Right renal pelvis (tissue), 4 donors: ENCODE measurements at regions not wholly inside any gene's neighbourhood (a gene's known extent, or its start where the extent isn't known, plus 50 kb on each side); places are given as distances from the start of the nearest gene placed in this dataset.

Source experiments
- DNase-seq, 4 donors: peaks; one replicate each; pipeline ENCODE4 v3.0.0-alpha.2; 2013; ENCODE audit warnings: low read depth in 4 of 4, low spot score in 3 of 4, missing footprints in 1 of 4

DNA sequence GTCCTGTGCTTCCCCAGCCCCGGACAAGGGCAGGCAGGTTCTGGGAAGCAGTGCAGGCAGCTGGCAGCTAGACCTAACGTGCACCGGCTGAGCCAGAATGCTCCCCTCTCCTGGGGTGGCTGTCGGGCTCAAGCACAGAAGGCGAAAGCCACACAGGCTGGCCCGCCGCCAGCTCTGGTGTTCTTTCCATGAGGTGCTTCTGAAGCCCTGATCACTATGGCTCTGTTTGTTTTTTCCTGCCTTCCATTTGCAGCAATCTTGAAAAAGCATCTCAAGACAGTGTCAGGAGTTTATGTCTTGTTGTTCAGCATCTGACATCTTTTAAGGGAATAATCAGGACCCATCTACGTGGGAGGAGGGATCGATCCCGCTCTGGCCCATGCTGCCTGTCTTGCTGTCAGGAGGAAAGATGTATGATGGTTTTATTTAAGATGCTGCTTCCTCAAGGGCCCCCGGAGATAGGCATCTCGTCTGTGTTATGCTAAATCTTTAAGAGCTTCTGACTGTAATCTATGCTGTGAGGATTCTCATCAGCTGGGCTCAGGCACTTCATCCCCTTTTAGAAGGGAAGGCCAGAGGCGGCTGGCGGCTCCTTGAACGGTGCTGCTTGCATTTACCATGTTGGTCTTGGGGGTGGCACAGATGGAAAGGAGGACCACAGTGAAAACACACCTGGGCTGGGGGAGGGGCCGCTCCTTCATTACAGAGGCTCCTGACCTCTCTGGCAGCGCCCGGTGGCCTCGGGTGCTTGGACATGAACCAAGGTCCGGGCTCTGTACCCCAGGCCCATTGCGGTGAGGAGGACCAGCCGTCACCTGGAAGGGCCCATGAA, 118.5 kb upstream of the HDAC4 start:
- no peak for DNase-seq

DNA sequence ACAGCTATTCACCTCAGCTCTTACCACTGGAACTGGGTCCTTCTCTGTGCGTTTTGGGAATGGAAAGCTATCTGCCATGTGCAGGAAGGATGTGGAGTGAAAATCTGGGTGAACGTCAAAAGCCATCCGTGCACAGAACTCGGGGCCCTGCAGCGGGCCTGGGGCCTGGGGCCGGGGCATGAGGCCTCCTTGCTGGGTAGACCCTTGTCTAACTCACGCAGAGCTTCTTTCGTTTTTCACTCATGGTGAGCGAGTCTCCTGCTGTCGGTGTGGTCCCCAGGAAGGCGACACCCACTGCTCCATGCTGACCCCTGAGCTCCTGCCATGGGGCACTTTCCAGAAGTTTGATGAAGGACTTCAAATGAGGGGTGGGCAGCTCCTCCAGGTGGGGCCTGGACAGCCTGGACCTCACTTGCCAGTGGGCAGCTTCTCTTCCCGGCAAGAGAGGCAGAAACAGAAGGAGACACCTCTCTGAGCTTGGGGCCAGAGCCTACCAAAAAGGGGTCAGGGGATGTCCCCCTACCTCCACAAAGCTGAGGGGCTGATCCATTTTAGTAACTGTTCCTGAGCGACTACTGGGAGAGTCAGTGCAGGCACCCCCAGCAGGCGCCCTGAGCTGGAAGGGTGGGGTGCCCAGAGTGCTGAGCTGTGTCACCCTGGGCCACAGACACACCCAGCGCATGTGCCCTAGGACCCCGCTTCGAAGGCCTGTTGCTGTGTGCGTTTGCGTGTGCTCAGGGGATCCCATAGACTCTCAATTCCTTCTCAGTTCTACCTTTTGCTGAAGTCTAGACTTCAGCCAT, 117.7 kb upstream of the HDAC4 start:
- DNase-seq, result no peak

GRCh38 chr2:239517686-239518085, 116.9 kb upstream of the HDAC4 start:
- DNase-seq, result no peak

DNA sequence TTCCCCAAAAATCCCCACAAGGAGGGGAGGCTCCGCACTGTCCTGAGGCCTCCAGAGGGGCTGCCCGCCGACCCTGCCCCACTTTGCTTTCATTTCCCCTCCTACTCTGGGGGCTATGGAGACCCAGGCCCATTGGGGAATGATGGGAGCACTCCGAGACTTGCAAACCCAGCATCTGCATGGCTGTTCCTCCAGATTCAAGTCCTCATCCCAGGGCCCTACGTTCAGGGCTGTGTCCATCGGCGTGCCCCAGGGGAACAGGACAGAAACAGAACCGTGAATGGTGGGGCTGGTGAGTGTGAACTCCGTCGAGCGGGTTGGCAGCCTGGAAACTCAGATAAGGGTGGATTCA, 116.1 kb upstream of the HDAC4 start:
- no peak for DNase-seq

DNA sequence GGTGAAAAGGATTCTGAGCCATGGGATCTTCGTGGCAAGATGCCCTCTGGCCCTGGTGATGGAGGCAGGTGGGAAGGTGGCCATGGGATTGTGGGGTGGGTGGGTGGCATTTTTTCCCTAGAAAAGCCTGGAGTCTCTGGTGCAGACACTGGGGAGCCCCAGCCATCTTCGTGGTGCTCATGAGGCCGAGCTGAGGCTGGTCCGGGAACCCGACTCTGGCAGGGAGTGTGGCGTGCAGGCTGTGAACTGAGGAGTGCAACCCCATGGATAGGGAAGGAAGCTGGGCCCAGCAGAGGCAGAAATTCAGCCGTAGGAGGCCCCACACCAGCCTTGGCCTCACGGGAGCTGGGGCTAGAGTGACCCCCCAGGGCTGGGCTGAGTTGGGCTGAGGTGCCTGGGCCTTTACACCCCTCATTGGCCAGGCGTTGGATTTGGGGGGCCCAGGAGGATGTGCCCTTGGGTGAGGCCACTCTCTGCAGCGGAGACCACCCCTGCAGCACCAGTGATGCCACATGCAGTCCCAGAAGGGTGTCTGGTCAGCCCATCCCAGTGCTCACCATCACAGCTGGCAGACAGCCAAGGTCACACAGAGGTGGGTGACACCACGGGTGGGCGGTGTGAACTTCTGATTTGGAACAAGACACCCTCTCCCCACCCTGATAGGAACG, 115.6 kb upstream of the HDAC4 start:
- DNase-seq, result no peak

GRCh38 chr2:239514754-239515530, 114.1 kb upstream of the HDAC4 start:
- no peak for DNase-seq

- DNase-seq, result no peak
Observed at GRCh38 chr2:239512054-239512453, 111.2 kb upstream of the HDAC4 start.

- DNase-seq, result no peak
Observed at GRCh38 chr2:239509373-239510143, 108.7 kb upstream of the HDAC4 start.

- DNase-seq, result no peak
Observed at GRCh38 chr2:239508261-239508660, 107.4 kb upstream of the HDAC4 start.

GRCh38 chr2:239507576-239508258, 106.9 kb upstream of the HDAC4 start:
- DNase-seq, result no peak

DNA sequence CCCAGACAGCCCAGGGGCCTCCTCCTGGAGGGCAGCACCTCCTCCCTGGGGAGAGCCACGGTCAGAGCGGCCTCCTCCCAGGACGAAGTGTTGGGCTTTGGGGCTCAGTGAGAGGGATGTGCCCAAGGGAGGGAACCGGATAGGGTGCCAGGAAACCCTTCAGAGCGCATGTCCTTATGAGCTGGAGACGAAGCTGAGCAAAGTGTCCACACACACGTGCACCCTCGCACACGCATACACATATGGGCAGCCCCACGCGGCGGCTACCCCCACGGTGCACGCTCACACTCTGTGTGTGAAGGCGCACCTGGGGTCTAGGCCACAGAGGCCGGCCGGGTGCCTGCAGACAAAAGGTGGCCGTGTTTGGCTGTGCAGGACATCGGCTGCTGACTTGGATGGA, 106.1 kb upstream of the HDAC4 start:
- DNase-seq, result no peak

DNA sequence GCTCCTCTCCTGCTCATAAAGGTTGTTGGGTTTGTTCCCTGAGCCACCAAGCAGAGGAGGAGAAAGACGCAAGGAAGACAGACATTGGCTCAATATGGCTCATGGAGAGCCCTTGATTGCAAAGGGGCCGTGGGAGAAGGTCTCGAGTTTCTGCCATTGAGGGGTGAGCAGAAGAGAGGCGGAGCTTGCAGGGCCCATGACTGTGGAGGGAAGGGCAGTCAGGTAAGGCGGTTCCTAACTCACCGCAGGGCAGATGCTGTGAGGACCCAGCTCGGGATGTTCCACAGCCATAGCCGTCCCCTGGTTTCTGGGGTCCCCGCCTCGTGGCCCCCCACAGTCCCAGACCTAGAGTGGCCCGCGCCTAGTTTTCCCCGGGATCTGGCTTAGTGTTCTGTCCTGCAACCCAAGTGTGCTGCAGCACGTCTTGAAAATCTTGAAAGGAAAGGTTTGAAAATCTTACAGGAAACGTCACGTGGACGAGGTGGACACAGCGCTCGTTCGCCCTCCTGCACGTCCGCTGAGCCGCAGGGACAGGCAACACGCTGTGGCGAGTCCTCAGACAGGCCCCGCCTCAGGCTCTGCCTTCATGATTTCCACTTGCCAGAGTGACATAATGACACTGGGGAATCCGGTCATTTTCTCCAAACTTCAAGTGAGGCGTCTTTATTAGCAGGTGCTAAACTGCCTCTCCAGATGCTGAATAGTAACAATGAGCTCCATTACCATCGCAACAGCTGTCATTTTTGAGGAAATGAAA, 105.5 kb upstream of the HDAC4 start:
- no peak for DNase-seq

- no peak for DNase-seq
Observed at GRCh38 chr2:239504643-239505235, 103.9 kb upstream of the HDAC4 start.

DNA sequence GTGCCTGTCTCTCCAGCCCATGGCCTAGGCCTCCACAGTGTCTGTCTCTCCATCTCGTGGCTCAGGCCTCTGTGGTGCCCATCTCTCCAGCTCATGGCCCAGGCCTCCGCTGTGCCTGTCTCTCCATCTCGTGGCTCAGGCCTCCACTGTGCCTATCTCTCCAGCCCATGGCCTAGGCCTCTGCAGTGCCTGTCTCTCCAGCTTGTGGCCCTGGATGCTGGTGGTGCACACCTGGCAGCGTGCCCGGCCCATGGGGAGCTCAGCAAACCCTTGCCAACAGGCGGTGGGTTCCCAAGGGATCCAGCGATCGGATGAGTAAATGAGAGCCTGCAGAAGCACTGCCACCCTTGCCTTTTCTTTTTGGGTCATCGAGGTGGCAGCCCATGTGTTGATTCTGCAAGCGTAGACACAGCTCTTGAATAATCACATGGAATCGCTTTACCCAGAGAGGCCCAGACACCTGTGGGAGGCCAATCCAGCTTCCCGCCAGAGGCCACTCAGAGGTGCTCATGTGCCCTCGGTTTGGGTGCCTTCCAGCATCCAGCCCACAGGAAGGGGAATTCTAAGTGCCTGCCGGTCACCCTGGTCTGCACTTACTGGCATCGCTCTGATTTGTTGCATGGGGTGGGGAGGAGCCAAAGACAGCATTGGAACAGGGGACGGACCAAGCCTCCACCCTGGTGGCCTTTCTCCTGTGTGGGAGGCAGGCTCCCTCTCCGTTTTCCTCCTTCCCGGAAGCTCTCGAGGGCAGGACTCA, 101.8 kb upstream of the HDAC4 start:
- no peak for DNase-seq

- no peak for DNase-seq
Observed at GRCh38 chr2:239500574-239501550, 100.0 kb upstream of the HDAC4 start.
